Stimulated activated CD8-positive, alpha-beta memory T cell treated with anti-CD3 and anti-CD28 coated beads, Interleukin-15, amount 100 ng/mL, for 1 hour (primary cell): ENCODE measurements at regions not wholly inside any gene's neighbourhood (a gene's known extent, or its start where the extent isn't known, plus 50 kb on each side); places are given as distances from the start of the nearest gene placed in this dataset.
"Not testable (repeated sequence)": the region's sequence is repeated elsewhere in the genome, so short reads cannot be mapped to it uniquely, and the experiment has no call there.

Source experiments
- DNase-seq: peaks from one replicate; pipeline ENCODE4 v3.0.0-alpha.2; 2020; ENCODE audit warnings: low read depth

DNA sequence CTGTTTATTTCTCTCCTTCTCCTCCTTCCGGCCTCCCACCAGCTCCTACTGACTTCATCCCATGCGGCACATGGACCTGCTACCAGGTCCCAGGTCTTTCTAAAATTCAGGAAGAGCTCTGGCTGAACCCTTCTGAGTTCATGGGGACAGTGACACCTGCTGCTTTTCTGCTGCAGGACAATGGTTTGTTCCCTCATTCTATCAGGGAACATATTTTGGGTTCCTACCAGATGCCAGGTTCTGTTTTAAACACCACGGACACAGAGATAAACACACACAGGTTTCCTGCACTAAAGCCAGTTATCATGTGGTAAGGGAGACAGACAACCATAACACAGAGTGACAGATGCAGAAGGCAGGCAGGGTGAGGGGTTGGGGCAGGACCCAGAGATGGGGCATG lies 114.0 kb upstream of the RAB4A start:
- DNase-seq, result no peak

DNA sequence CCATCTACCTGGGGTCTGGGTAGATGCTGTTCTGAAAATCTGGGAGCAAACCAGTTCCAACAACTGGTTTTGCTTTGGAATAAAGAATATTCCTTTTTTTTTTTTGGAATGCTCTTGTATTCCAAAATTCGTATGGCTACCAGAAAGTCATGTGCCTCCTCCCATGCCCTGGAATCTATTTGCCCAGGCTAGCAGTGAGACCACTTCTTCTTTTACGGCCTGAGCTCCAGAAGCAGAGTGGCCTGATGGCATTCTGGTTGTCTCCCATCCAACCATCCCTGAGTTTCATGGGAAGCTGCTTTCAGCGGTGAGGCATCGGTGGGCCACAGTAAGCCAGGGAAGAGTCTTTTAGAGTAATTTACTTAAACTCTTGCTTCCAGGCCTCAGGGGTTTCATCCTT lies 113.4 kb upstream of the RAB4A start:
- no peak for DNase-seq

DNA sequence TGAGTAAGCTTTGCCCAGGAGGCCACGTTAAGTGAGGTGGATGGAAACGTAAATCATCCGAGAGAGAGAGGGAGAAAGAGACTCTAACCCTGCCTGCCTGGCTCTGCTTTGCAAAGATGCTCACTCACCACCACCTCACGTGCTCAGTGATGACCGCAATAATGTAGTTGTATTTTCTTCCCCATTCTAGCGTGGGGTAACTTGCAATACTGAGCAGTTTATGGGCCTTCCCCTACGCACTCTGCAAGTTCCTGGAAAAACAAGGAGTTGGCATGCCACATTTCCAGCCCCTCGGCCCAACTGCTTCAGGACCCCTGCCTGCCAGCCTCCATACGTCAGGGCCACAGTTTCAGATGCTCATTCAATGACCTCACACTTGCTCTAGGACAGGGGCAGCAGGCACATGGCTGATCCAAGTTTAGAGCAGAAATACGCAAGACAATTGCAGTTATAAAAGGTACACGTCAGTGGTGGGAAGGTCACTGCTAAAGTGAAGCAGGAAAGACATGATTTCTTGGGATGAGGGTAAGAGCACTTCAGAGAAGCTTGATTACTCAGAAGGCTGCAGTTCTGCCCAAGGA lies 112.5 kb upstream of the RAB4A start:
- DNase-seq, result no peak

DNA sequence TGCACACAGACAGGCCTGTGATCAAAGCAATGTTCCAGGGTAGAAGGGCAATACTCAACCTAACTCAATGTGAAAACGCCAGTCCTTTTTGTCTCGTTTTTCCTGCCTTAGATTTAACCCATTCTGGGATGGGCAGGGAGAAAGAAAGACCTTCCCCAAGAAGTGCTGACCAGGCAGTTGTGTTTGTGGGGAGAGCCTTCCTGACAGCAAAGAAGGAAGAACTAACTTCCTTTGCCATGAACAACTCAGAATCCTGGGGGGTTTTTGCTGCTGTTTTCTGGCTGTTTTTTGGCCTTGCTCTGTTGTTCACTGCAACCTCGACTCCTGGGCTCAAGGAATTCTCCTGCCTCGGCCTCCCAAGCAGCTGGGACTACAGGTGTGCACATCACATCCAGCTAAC lies 112.0 kb upstream of the RAB4A start:
- DNase-seq, result no peak

DNA sequence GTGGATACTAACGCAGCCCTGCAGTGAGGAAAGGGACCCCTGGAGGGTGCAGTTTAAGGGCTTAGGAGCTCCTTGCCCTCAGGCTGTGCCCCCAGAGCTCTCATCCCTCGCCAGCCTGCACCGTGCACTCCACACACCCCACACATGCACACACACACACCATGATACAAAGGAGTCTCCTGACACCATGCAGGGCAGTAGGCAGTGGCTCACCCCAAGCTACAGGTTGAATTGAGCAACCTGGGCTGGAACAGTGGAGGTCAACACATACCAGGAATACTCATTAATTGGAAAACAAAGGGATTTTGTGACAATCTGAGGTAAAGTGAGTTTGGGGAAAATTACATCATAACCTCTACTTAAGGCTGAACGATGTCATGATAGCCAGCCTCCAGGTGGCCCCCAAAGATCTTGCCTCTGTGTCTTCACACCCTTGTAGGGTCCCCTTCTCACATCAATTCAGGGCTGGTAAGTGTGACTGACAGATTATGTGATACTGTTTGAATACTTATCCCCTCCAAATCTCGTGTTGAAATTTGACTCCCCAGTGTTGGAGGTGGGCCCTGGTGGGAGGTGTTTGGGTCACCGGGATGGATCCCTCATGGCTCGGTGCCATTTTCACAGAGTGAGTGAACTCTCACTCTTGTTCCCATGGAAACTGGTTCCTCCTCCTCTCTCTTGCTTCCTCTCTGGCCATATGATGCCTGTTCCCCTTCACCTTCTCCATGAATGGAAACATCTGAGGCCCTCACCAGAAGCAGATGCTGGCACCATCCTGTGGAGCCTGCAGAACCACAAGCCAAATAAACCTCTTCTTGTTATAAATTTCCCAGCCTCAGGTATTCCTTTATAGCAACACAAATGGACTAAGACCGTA lies 111.0 kb upstream of the RAB4A start:
- DNase-seq, result no peak

DNA sequence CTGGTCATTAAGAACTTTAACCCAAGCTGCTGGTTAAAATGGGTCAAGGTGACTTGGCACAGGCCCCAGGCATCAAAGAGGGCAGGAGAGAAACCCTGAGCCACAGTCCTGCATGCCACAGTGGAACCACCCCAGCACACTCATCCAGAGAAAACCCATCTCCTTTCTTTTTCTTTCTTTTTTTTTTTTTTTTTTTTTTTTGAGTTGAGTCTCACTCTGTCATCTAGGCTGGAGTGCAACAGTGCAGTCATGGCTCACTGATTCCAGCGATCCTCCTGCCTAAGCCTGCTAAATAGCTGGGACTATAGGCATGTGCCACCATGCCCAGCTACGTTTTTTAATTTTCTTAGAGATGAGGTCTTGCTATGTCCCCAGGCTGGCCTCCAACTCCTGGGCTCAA lies 109.2 kb upstream of the RAB4A start:
- no peak for DNase-seq

DNA sequence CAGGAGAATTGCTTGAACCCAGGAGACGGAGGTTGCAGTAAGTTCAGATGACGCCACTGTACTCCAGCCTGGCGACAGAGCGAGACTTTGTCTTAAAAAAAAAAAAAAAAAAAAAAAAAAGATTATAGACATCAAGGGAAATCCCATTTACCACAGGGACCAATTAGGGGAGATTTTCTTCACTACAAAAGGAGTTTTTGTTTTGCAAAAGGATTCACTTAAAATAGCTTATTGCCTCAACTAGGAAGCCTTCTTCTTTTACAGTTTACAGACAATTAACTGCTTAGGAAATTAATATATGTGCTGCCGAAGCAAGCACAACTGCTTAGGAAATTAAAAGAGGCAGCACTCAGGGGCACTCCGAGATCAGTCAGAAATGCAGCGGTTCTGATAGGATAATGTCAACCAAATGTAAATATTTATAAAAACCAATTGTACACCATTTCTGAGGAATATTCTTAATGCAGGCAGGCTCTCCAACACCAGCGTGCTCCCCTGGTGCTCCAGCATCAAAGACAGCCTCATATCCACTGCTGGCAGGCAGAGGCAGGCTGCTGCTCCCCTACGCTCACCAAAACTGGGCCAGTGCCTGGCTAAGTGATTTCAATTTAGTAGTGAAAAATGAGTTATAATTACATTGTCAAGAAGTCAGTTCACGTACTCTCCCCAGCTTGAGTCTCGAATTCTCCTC lies 107.9 kb upstream of the RAB4A start:
- DNase-seq, result no peak

DNA sequence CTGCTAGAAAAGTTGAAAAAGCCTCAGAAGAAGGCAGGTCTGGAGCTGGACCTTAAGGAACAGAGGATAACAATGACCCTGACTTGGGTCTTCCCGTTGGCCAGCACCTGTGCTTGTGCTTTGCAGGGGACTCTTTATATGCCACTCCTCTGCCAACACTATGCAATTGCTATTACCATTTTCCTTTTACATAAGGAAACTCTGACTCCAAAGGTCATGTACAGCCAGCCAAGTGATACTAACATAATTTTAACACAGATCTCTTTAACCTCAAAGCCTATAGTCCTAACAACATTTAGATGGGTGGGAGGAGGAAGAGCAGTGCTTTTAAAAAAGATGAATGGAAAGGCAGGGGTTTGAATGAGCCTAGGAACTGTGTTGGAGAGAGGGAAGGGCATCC lies 106.6 kb upstream of the RAB4A start:
- no peak for DNase-seq

DNA sequence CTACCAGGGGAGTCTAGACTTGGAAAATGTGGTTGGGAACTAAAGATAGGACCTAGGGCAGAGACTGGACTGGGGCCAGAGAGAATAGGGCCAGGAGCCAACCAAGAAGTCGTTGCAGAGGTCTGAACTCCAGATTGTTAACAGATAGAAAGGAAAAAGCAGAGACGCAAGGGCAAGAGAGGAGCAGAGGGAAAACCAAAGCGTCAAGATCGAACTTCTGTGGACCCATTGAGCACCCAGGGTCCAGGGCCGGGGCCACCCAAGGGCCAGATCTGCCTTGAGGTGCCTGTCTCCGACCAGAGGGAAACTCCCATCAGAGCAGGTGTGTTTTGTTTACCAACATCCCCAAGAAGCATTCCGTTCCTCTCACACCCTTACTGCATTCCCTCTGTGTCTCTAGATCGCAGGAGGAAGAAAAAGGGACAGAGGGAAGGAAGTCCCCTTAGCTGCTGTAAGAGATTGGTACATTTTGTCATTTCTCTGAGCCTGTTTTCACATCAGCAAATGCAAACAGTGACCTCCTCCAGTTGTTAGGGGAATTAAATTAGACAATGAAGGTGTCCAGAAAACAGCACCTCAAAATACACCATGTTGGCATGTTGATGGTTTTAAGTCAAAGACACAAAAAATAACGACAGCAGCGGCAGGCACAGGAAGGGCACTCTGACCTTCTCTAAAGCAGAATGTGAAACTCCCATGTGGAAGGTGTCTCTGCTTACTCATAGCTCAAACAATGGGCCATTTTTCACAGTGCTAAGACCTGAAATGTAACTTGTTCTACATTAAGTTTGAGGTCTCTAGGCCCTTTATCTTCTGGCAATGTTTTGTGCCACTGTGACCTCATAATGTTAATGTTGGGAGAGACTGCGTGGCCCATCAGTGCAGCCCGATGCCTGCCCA lies 105.8 kb upstream of the RAB4A start:
- no peak for DNase-seq

DNA sequence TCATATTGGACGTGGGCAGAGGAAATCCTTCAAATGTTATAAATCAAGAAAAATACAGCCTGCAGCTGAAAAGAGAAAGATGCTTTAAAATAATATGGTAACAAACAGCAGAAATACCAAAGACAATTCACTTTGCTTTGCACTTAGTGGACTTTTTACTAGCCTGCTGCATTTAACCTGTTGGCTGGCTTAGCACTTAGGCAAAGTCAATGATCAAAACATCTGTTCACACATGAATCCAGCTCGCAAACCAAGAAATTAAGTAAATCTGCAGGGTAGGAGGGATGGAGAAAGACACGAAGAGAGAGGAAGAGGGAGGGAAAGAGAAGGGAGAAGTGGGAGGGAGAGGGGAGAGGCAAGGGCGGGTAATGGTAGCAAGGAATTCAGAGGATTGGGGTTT lies 103.6 kb upstream of the RAB4A start:
- DNase-seq, result no peak

DNA sequence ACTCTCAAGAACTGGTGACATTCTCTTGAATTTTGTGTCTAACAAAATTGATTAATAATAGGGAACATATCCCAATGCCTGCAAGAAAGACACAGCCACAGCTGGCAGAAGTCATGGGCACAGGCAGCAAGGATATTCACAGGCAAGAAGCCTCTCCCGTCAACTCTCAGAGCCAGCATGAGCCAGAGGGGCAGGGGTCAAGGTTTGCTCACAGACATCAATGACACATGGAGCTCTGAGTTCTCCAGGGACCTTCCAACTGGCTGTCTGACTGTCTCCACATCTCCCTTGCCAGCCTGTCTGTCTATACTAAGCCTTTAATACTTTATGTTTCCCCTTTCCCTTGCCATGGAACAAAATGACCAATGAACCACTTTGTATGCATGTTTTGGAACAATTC lies 101.5 kb upstream of the RAB4A start:
- DNase-seq, result no peak

DNA sequence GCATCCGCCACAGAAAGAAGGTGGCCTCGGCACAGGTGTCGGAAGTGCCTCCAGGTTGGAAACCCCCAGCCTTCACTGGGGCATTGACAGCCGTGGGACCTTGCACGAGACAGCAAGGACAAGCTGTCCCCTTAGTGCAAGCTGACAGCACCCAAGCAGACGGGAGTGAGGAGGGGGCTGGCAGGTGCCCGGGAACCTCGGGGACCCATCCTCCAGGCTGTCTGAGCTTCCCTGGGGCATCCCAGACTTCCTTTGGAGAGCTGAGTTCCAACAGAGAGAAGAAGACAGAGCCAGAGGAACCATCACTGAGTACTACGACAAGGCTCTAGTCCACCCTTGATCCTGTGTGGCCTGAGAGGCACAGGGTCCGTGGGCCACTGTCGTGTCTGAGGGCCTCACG lies 100.6 kb upstream of the RAB4A start:
- no peak for DNase-seq

DNA sequence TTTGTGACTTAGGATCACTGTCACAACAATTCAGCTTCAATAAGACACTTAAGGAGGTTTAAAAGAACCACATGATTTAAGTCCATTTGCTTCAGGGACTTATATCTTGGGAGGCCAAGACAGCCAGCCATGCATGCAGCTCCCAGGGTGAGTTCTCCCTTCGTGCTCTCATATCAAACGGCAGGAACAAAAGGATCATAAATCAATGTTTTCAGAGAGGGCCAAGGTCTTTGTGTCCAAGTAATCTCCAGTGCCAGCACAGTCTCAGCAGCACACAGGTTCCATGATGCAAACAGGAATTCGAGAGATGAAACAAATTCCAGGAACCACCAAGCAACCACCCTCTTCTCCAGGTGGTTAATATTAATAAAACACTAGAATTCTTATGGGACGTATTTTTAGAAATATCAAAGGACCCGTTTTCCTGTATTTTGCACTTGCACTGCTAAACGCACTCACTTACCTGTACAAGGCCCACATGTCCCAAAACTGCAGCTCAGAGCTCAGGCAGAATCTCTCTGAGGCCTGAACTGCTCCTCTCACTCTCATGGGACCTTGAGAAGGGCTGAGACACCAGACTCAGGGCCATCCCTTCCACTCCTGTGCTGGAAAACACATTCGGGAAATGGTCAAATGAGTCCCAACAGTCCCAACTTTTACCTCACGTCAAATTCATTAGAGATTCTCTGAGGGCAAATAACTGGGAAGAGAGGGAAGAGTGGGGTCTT lies 100.0 kb upstream of the RAB4A start:
- DNase-seq, result no peak

DNA sequence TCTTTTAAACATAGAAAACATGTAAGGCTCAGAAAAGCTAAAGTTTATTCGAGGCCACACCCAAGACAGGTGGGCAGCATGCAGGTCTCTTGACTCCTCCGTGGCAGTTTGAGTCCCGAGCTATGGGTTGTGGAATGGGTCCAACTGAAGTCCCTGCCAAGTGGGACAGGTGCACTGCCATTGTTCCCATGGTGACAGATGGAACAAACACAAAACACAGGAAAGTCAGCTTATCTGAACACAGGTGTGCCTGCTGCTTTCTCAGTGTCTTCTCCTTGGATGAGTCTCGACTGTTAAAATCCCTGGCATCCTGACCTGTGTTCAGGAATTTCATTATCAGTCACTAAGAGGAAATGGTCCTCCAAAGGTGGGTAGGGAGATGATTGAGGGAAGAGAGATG lies 99.0 kb upstream of the RAB4A start:
- no peak for DNase-seq

DNA sequence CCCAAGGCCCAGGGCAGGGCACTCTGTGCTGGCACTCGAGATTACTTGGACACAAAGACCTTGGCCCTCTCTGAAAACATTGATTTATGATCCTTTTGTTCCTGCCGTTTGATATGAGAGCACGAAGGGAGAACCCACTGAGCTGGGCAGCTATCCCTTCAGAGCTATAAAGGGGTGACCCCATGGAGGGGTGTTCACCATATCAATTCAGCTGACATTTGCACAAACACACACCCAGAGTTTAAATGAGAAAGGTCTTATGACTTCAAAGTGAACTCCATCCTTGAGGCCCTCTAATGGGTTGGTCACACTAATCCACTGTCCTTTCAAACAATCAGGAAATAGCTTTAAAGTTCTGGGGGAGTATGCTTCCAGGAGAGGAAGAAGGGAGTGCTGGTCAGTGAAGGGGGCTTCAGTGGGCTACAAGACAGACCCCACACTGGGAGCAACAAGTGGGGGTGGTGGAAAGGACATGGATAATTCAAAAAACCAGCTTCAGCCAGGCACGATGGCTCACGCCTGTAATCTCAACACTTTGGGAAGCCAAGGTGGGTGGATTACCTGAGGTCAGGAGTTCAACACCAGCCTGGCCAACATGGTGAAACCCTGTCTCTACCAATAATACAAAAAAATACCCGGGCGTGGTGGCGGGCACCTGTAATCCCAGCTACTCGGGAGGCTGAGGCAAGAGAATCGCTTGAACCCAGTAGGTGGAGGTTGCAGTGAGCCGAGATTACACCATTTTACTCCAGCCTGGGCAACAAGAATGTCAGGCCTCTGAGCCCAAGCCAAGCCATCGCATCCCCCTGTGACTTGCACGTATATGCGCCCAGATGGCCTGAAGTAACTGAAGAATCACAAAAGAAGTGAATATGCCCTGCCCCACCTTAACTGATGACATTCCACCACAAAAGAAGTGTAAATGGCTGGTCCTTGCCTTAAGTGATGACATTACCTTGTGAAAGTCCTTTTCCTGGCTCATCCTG lies 97.1 kb upstream of the RAB4A start:
- not testable (repeated sequence) for DNase-seq

DNA sequence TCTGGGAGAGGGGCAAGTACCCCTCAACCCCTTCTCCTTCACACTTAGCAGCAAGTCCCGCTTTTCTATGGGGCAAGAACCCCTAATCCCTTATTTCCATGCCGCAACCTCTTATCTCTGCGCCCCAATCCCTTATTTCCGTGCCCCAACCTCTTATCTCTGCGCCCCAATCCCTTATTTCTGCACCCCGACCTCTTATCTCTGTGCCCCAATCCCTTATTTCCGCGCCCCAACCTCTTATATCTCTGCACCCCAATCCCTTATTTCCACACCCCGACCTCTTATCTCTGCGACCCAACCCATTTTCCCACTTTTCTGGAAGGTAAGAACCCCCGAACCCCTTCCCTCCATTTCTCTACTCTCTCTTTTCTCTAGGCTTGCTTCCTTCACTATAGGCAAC lies 95.6 kb upstream of the RAB4A start:
- not testable (repeated sequence) for DNase-seq

DNA sequence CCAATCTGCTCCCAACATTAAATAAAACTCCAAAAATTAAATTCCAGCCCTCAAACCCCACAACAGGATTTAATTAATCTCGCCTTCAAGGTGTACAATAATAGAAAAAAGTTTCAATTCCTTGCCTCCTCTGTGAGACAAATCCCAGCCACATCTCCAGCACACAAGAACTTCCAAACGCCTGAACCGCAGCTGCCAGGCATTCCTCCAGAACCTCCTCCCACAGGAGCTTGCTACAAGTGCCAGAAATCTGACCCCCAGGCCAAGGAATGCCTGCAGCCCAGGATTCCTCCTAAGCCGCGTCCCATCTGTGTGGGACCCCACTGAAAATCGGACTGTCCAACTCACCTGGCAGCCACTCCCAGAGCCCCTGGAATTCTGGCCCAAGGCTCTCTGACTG lies 94.5 kb upstream of the RAB4A start:
- DNase-seq, result not testable (repeated sequence)

DNA sequence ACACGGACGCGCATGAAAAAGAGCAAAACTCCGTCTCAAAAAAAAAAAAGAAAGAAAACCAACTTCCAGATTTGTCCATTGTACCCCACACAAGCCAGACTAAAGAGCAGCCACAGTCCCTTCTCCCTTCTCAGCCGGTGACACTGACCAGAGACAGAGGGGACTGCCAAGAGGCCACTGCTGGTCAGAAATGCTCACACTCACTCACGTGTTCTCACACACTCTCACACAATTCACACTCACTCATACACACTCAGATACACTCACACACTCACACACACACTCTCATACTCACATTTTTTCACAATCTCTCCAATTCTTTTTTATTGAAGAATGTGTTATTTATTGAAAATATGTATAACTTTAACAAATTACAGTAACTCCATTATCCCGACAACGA lies 90.8 kb upstream of the RAB4A start:
- DNase-seq, result no peak

DNA sequence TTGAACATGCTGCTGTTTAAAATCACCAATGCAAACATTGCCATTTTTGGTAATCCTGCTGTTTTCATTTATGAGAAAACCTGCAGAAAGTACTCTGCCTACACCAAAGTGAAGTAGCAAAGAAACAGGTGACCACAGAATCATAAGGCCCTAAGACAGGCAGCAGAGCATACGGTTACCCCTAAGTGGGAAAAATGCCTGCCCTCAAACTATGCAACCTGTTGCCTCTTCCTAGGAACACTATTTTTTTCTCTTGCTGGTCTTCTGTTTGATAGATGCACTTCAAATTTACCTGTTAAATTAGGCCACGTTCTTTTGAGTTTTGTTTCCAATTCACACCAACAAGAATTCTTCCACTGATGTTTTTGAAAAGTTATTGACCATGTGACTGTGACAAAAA lies 89.5 kb upstream of the RAB4A start:
- no peak for DNase-seq

DNA sequence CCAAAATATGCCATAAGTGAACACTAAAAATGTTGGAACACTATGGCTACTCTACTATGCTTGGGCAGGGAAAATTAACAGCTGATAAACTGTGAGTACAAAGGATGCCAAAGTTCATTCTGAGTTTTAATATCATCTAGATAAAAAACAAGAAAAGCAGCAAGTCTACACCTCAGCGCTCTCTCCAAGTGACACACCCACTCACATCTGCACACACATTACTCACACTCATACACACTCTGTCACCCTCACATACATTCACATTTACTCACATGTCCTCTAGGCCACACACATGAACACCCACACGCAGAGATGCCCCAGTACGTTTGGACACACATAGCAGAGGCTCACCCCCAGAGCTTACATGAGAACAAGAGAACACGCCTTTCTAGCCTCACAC lies 87.3 kb upstream of the RAB4A start:
- no peak for DNase-seq
